Fibroblast of lung (primary cell): ENCODE measurements at regions not wholly inside any gene's neighbourhood (a gene's known extent, or its start where the extent isn't known, plus 50 kb on each side); places are given as distances from the start of the nearest gene placed in this dataset.

Experiments
- CTCF ChIP-seq, 2 donors: IDR thresholded peaks in 1 of 2; conservative IDR thresholded peaks in 1 of 2; 1 replicate in 1 of 2; 2 replicates in 1 of 2; pipeline ENCODE4 v1.5.1; 2011 to 2012; ENCODE audit warnings: low read length in 2 of 2, control low read depth in 1 of 2, inconsistent platforms in 1 of 2, low read depth in 1 of 2, mild to moderate bottlenecking in 1 of 2
- EZH2 ChIP-seq: IDR thresholded peaks from 2 replicates; pipeline ENCODE4 v1.5.1; 2012; ENCODE audit warnings: low read length, control low read depth, mild to moderate bottlenecking; ENCODE audit errors: missing control alignments

DNA sequence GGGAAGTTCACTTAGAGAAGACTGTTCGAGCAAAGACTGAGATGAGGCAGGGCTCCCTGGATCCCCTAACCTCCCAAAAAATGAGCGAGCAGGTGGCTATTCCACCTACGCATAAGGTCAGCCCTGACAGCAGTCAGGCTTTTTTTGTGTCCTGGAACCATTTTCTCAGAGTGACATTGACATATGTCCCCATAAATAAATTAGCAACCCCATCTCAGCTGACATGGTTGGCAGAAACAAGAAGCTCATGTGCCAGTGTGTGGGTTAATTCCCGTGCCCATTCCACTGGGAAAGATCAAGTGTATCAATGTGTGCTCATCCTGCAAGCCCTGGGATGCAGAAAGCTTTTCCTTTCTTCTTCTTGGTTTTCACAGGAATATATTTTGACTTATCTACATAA lies 740.4 kb upstream of the CELF4 start:
- TF ChIP-seq CTCF (conservative IDR thresholded peaks at IDR 0.05 in 1 of 2, IDR thresholded peaks at IDR 0.05 in 1 of 2; ENCODE audit: low read depth in 1 of 2, low read length in 2 of 2) (no peak), EZH2 (no peak)
